Neural cell (in vitro differentiated cells): ENCODE measurements at regions not wholly inside any gene's neighbourhood (a gene's known extent, or its start where the extent isn't known, plus 50 kb on each side); places are given as distances from the start of the nearest gene placed in this dataset.

ENCODE experiments used
- CTCF ChIP-seq: fragments of 450-650 bp; IDR thresholded peaks from 2 replicates; pipeline ENCODE4 v1.5.1; 2014; ENCODE audit warnings: antibody characterized with exemption, mild to moderate bottlenecking, moderate library complexity; ENCODE audit not compliant: poor library complexity, severe bottlenecking
- EP300 ChIP-seq: fragments of 450-650 bp; conservative IDR thresholded peaks from 2 replicates; pipeline ENCODE4 v1.6.1; 2014; ENCODE audit warnings: antibody characterized with exemption, mild to moderate bottlenecking, moderate library complexity; ENCODE audit not compliant: poor library complexity, severe bottlenecking
- EZH2 ChIP-seq: fragments of 200-600, 300-800 bp; shearing (Covaris generic), sonication (generic); IDR thresholded peaks from 2 replicates; pipeline ENCODE4 v1.6.1; 2014; ENCODE audit warnings: antibody characterized with exemption, low read length, borderline replicate concordance, mild to moderate bottlenecking; ENCODE audit not compliant: insufficient read depth, poor library complexity, severe bottlenecking
- MXI1 ChIP-seq: fragments of 450-650 bp; conservative IDR thresholded peaks from 2 replicates; pipeline ENCODE4 v1.6.1; 2014; ENCODE audit warnings: antibody characterized with exemption, mild to moderate bottlenecking; ENCODE audit not compliant: poor library complexity, severe bottlenecking
- POLR2AphosphoS5 ChIP-seq: IDR thresholded peaks from 2 replicates; pipeline ENCODE4 v1.6.1; 2012
- RAD21 ChIP-seq: fragments of 450-650 bp; conservative IDR thresholded peaks from 2 replicates; pipeline ENCODE4 v1.6.1; 2014; ENCODE audit warnings: antibody characterized with exemption, mild to moderate bottlenecking, moderate library complexity
- REST ChIP-seq: IDR thresholded peaks from 2 replicates; pipeline ENCODE4 v1.6.1; 2012; ENCODE audit warnings: borderline replicate concordance
- SMC3 ChIP-seq: fragments of 450-650 bp; conservative IDR thresholded peaks from 2 replicates; pipeline ENCODE4 v1.6.1; 2014; ENCODE audit warnings: antibody characterized with exemption, mild to moderate bottlenecking, moderate library complexity; ENCODE audit not compliant: poor library complexity
- TAF1 ChIP-seq: IDR thresholded peaks from 2 replicates; pipeline ENCODE4 v1.6.1; 2012; ENCODE audit warnings: low read depth

GRCh38 chr2:83305758-83306378 is 1153.2 kb downstream of the SUCLG1 start:
- TF ChIP-seq CTCF (no peak), POLR2AphosphoS5 (no peak), RAD21 (no peak), EP300 (no peak), REST (no peak), TAF1 (no peak), MXI1 (no peak), EZH2 (no peak), SMC3 (no peak)
